Stimulated activated CD8-positive, alpha-beta memory T cell treated with anti-CD3 and anti-CD28 coated beads, Interleukin-7, amount 100 ng/mL, for 48 hours (primary cell): ENCODE measurements at regions not wholly inside any gene's neighbourhood (a gene's known extent, or its start where the extent isn't known, plus 50 kb on each side); places are given as distances from the start of the nearest gene placed in this dataset.
"Not testable (repeated sequence)": the region's sequence is repeated elsewhere in the genome, so short reads cannot be mapped to it uniquely, and the experiment has no call there.

Experiments
- DNase-seq, 2 donors: peaks; one replicate each; pipeline ENCODE4 v3.0.0-alpha.2; 2020; ENCODE audit warnings: low read depth in 1 of 2; ENCODE audit errors: extremely low read depth in 1 of 2

- no peak for DNase-seq
Observed at GRCh38 chr1:9459816-9460407, 79.4 kb upstream of the SLC25A33 start.

DNA sequence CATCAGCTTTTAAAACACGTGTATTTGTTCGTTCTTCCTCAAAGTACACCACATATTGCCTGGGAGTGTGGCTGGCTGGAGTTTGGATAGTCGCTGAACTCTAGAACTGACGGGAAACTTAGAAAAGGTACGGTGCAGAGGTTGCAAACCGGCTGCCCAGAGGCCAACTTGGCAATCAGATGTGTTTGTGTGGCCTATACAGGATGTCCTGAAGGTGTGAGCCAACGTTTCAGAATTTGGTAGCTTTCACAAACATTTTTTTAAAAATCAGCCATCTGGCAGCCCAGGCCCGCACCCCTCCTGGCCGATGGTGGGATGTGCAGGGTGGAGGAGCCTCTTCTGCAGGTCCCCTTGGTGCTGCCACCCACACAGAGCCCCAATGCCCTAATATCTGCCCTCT is 73.6 kb upstream of the SLC25A33 start:
- DNase-seq, result no peak

GRCh38 chr1:9466780-9467758 is 72.2 kb upstream of the SLC25A33 start:
- no peak for DNase-seq

DNA sequence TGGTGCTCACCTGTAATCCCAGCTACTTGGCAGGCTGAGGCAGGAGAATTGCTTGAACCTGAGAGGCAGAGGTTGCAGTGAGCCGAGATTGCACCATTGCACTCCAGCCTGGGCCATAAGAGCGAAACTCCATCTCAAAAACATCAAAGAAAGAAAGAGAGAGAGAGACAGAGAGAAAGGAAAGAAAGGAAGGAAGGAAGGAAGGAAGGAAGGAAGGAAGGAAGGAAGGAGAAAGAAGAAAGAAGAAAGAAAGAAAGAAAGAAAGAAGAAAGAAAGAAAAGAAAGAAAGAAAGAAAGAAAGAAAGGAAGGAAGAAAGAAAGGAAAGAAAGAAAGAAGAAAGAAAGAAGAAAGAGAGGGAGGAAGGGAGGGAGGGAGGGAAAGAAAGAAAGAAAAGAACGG is 69.4 kb upstream of the SLC25A33 start:
- not testable (repeated sequence) for DNase-seq

DNA sequence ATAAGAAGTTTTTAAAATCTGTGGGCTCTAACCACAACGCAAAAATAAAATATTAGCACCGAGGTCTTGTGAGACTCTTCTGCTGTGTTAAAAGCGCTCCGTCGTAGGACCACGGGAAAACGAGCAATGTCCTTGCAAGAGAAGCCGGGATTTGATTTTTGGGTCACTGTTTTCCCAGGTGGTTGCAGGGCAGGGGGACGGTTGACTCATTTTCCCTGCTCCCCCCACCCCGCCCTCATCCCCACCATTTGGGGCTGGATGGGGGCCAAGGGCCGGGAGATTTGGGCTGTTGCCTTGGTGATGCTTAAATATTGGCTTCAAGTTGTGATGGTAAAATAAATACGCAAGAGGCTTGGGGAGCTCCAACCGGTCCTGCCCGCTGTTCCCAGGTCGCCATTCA is 67.6 kb upstream of the SLC25A33 start:
- DNase-seq, result no peak

DNA sequence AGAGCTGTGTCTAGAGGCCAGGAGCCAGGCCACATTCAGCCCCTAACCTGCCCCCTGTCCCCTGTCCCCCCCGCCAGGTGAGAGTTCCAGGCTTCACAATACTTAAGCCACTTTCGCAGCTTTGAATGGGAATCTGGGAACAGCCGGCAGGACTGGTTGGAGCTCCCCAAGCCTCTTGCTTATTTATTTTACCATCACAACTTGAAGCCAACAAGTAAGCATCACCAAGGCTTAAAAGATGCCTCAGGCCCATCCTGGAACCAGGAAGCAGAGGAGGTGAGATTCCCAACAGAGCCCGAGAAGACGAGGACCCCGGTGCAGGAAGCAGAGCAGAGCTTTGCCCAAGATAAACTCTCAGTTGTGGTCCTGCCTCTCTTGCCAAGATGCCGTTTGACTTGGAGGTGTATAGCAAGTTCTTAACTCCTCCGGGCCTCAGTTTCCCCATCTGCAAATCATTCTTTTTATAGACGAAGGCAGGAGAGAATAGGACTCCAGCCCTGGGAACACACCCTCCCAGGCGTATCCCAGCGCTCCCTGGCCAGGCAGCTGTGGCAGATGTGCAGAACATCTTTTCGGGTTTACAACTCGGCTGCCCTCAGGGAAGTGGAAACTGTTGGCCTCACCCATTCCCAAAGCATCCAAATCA is 66.8 kb upstream of the SLC25A33 start:
- DNase-seq, result no peak

- no peak for DNase-seq
Observed at GRCh38 chr1:9473032-9473807, 66.0 kb upstream of the SLC25A33 start.

GRCh38 chr1:9475061-9475627 is 64.1 kb upstream of the SLC25A33 start:
- no peak for DNase-seq

- no peak for DNase-seq
Observed at GRCh38 chr1:9476790-9477463, 62.3 kb upstream of the SLC25A33 start.

- no peak for DNase-seq
Observed at GRCh38 chr1:9477535-9477934, 61.7 kb upstream of the SLC25A33 start.

- DNase-seq, result no peak
Observed at GRCh38 chr1:9478021-9478420, 61.2 kb upstream of the SLC25A33 start.

GRCh38 chr1:9481048-9481447 is 58.2 kb upstream of the SLC25A33 start:
- no peak for DNase-seq

- DNase-seq, result no peak
Observed at GRCh38 chr1:9482403-9482802, 56.9 kb upstream of the SLC25A33 start.

DNA sequence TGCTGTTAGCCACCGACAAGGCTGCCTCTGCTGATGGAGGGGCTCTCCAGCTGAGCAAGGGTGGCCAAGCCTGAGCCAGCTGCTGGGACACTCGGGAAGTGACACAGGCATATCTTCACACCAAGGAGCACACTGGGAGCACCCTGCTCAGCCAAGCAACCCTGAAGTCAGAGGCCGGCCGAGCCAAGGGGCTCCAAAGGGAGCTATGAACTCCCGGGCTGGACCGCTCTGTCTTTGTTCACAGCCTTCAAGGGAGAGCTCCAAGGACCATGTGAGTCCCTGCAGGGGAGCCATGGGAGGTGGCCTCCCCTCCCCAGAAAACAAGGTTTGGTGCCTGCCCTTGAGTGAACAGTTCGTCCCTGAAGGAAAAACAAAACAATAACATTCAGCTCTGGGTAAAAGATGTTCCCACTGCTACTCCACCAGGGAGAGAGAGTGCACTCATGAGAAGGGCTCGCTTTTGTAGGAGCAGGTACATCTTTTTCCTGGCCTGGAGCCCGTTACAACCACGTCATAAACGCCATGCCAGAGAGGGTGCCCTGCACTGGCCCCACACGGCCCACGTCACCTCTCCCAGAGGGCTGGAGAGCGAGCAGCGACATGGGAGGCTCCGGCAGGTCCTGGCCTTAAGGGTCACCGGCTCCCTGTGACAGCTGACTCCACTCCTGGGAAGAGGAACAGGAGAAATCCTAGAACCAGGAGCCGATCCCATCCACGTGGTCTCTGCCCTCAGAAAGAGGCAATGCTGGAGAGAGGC is 56.3 kb upstream of the SLC25A33 start:
- DNase-seq, result no peak

- DNase-seq, result no peak
Observed at GRCh38 chr1:9486466-9487140, 52.7 kb upstream of the SLC25A33 start.
